Esophagus squamous epithelium (tissue), 5 donors: ENCODE measurements at regions not wholly inside any gene's neighbourhood (a gene's known extent, or its start where the extent isn't known, plus 50 kb on each side); places are given as distances from the start of the nearest gene placed in this dataset.

Experiments used
- DNase-seq: peaks from one replicate; lab custom pipeline; 2025; lab: John Stamatoyannopoulos, UW
- H3K27ac ChIP-seq, 4 donors: fragments of 200-600 bp; sonication (generic); one replicate each; pipeline ENCODE4 v1.5.1; 2016 to 2019; ENCODE audit warnings: mild to moderate bottlenecking in 1 of 4
- H3K27me3 ChIP-seq, 4 donors: fragments of 200-600 bp; sonication (generic); 1 replicate in 3 of 4; 2 replicates in 1 of 4; pipeline versions ENCODE4 v1.5.1 to v1.6.0; 2017 to 2021; ENCODE audit warnings: antibody characterized with exemption in 1 of 4
- H3K36me3 ChIP-seq, 3 donors: fragments of 200-600 bp; sonication (generic); one replicate each; pipeline ENCODE4 v1.5.1; 2016 to 2019
- H3K4me1 ChIP-seq, 3 donors: fragments of 200-600 bp; sonication (generic); one replicate each; pipeline ENCODE4 v1.5.1; 2017 to 2019
- H3K4me3 ChIP-seq, 4 donors: fragments of 200-600 bp; sonication (generic); 1 replicate in 3 of 4; 2 replicates in 1 of 4; pipeline ENCODE4 v1.5.1; 2016 to 2019; ENCODE audit warnings: mild to moderate bottlenecking in 2 of 4, moderate library complexity in 1 of 4
- H3K9me3 ChIP-seq, 3 donors: fragments of 200-600 bp; sonication (generic); one replicate each; pipeline ENCODE4 v1.5.1; 2016 to 2019
- CTCF ChIP-seq, 6 experiments: fragments of 450-650 bp in 4 of 6; fragments of 200-600 bp in 2 of 6; sonication (generic) in 2 of 6; IDR thresholded peaks; one replicate each; pipeline ENCODE4 v1.5.1; 2016 to 2019; ENCODE audit warnings: antibody characterized with exemption in 6 of 6, mild to moderate bottlenecking in 4 of 6, moderate library complexity in 4 of 6
- POLR2A ChIP-seq, 4 donors: fragments of 450-650 bp; IDR thresholded peaks; one replicate each; pipeline ENCODE4 v1.6.1; 2017; ENCODE audit warnings: antibody characterized with exemption in 4 of 4, mild to moderate bottlenecking in 4 of 4, moderate library complexity in 3 of 4
- WGBS, 2 donors: methylation state at CpG; one replicate each; pipeline ENCODE4 v1.1.5; 2018; 5-methylcytosine and 5-hydroxymethylcytosine counted together
- intact Hi-C: fragments of 100-400 bp; cut with DNase I; formaldehyde crosslinking; loops from one replicate; pipeline ENCODE4 v1.15.0; 2022
- donor health status: DM: yes; HTN: yes; CAD: no.

- no peaks in the 10 kb centered on the region for H3K36me3 ChIP-seq
- no peaks in the 10 kb centered on the region for H3K27me3 ChIP-seq
- TF ChIP-seq CTCF (IDR thresholded peaks at IDR 0.05) (no peak), POLR2A (IDR thresholded peaks at IDR 0.05) (no peak)
- H3K4me3 ChIP-seq = no peak overlapping the region
- no peak overlapping the region for H3K27ac ChIP-seq
- WGBS, 2 donors = 66 to 71% methylated on average over 5 of the region's 5 CpGs
- peaks cover 0 to 7% (median 3%) of the 10 kb centered on the region in 3 donors for H3K4me1 ChIP-seq
- H3K9me3 ChIP-seq = no peaks in the 10 kb centered on the region
- no peak for DNase-seq
- intact Hi-C loops = no loop called here
Observed at GRCh38 chr4:15186149-15186548, 183.9 kb downstream of the CPEB2 start.

- intact Hi-C loops = no loop called here
- Histone ChIP-seq H3K4me1 (peaks cover 0 to 8% (median 3%) of the 10 kb centered on the region in 3 donors), H3K9me3 (no peaks in the 10 kb centered on the region), H3K27me3 (no peaks in the 10 kb centered on the region), H3K36me3 (no peaks in the 10 kb centered on the region), H3K27ac (no peak overlapping the region), H3K4me3 (no peak overlapping the region)
- DNase-seq = no peak
- no peak for TF ChIP-seq CTCF (IDR thresholded peaks at IDR 0.05)
- TF ChIP-seq POLR2A (IDR thresholded peaks at IDR 0.05) = no peak
Observed at GRCh38 chr4:15186806-15187205, 184.5 kb downstream of the CPEB2 start.

- H3K4me3 ChIP-seq = no peak overlapping the region
- no peak for TF ChIP-seq POLR2A (IDR thresholded peaks at IDR 0.05)
- no peak for TF ChIP-seq CTCF (IDR thresholded peaks at IDR 0.05)
- 60% methylated on average over 3 of the region's 3 CpGs for WGBS, 2 donors
Observed at GRCh38 chr4:15188605-15189539, 186.6 kb downstream of the CPEB2 start.

GRCh38 chr4:15194520-15194919, 192.2 kb downstream of the CPEB2 start:
- H3K9me3 ChIP-seq = no peaks in the 10 kb centered on the region
- H3K4me1 ChIP-seq = peaks cover 0 to 29% (median 0%) of the 10 kb centered on the region in 3 donors
- H3K27me3 ChIP-seq = no peaks in the 10 kb centered on the region
- no peak overlapping the region for H3K4me3 ChIP-seq
- TF ChIP-seq CTCF (IDR thresholded peaks at IDR 0.05) (no peak), POLR2A (IDR thresholded peaks at IDR 0.05) (no peak)
- H3K27ac ChIP-seq = no peak overlapping the region
- no peaks in the 10 kb centered on the region for H3K36me3 ChIP-seq
- no peak for DNase-seq
- intact Hi-C loops = no loop called here
- WGBS, 2 donors = 66 to 95% methylated on average over 2 of the region's 2 CpGs

More at GRCh38 chr4:15188605-15189539, 186.6 kb downstream of the CPEB2 start:
- Histone ChIP-seq H3K27me3 (no peaks in the 10 kb centered on the region), H3K27ac (no peak overlapping the region), H3K36me3 (no peaks in the 10 kb centered on the region), H3K4me1 (peaks cover 0 to 14% (median 0%) of the 10 kb centered on the region in 3 donors), H3K9me3 (no peaks in the 10 kb centered on the region)
- no peak for DNase-seq
- intact Hi-C loops = no loop called here

- Histone ChIP-seq H3K36me3 (no peaks in the 10 kb centered on the region), H3K27ac (peak overlapping the region in 2 of 4 donors; percentile 7 to 8), H3K4me1 (peaks cover 0 to 32% (median 0%) of the 10 kb centered on the region in 3 donors), H3K9me3 (no peaks in the 10 kb centered on the region), H3K27me3 (no peaks in the 10 kb centered on the region), H3K4me3 (no peak overlapping the region)
- TF ChIP-seq CTCF (IDR thresholded peaks at IDR 0.05) = peak in 2 of 6 experiments; percentile 28 to 37
- no peak for TF ChIP-seq POLR2A (IDR thresholded peaks at IDR 0.05)
- DNase-seq = no peak
- intact Hi-C loops = no loop called here
- WGBS, 2 donors = 54 to 60% methylated on average over 4 of the region's 4 CpGs
Observed at GRCh38 chr4:15197005-15197404, 194.7 kb downstream of the CPEB2 start.
